H9 (cell line): ENCODE measurements at regions not wholly inside any gene's neighbourhood (a gene's known extent, or its start where the extent isn't known, plus 50 kb on each side); places are given as distances from the start of the nearest gene placed in this dataset.
A peak's percentile ranks its signal among the peaks of the same experiment; 100 is the strongest.

Experiments
- DNase-seq: peaks from one replicate; pipeline ENCODE4 v3.0.0-alpha.2; 2017
- H2AFZ ChIP-seq: one replicate; pipeline ENCODE4 v1.6.1; 2013; ENCODE audit warnings: mild to moderate bottlenecking, low read length, control low read depth, moderate library complexity
- H2AK5ac ChIP-seq: 2 replicates; pipeline ENCODE4 v1.6.1; 2013; ENCODE audit warnings: low read length, control low read depth, mixed read lengths; ENCODE audit not compliant: insufficient read length
- H2BK120ac ChIP-seq: one replicate; pipeline ENCODE4 v1.6.1; 2013; ENCODE audit warnings: low read depth, mild to moderate bottlenecking, low read length, control low read depth, inconsistent platforms; ENCODE audit not compliant: poor library complexity, severe bottlenecking
- H2BK12ac ChIP-seq: 2 replicates; pipeline ENCODE4 v1.6.1; 2013; ENCODE audit warnings: low read length, control low read depth, mixed read lengths, low read depth; ENCODE audit not compliant: insufficient read length
- H2BK15ac ChIP-seq: 2 replicates; pipeline ENCODE4 v1.6.1; 2013; ENCODE audit warnings: low read depth, low read length, control low read depth
- H2BK20ac ChIP-seq: one replicate; pipeline ENCODE4 v1.6.1; 2013; ENCODE audit warnings: low read depth, mild to moderate bottlenecking, low read length, control low read depth, inconsistent platforms; ENCODE audit not compliant: poor library complexity, severe bottlenecking
- H2BK5ac ChIP-seq: 2 replicates; pipeline ENCODE4 v1.6.1; 2013; ENCODE audit warnings: low read length, control low read depth, mixed read lengths; ENCODE audit not compliant: insufficient read length
- H3K14ac ChIP-seq: 2 replicates; pipeline ENCODE4 v1.6.1; 2013; ENCODE audit warnings: low read length, control low read depth; ENCODE audit not compliant: insufficient read depth
- H3K18ac ChIP-seq: 2 replicates; pipeline ENCODE4 v1.6.1; 2013; ENCODE audit warnings: low read depth, mild to moderate bottlenecking, mixed read lengths, low read length, control low read depth; ENCODE audit not compliant: insufficient read length
- H3K23ac ChIP-seq: 2 replicates; pipeline ENCODE4 v1.6.1; 2013; ENCODE audit warnings: low read length, control low read depth, mixed read lengths, low read depth; ENCODE audit not compliant: insufficient read length
- H3K23me2 ChIP-seq: 2 replicates; pipeline ENCODE4 v1.6.1; 2013; ENCODE audit warnings: low read depth, mild to moderate bottlenecking, mixed read lengths, low read length, control low read depth; ENCODE audit not compliant: insufficient read length, poor library complexity, severe bottlenecking
- H3K27ac ChIP-seq: 2 replicates; pipeline ENCODE4 v1.5.1; 2013; ENCODE audit warnings: low read length, control low read depth, mixed read lengths, low read depth; ENCODE audit not compliant: insufficient read length
- H3K27me3 ChIP-seq: 2 replicates; pipeline ENCODE4 v1.6.1; 2013; ENCODE audit warnings: low read length, control low read depth, inconsistent platforms; ENCODE audit not compliant: insufficient read depth
- H3K4ac ChIP-seq: 2 replicates; pipeline ENCODE4 v1.6.1; 2013; ENCODE audit warnings: low read depth, mild to moderate bottlenecking, control low read depth, inconsistent platforms, low read length, moderate library complexity
- H3K4me1 ChIP-seq: 2 replicates; pipeline ENCODE4 v1.6.1; 2013; ENCODE audit warnings: low read length, control low read depth, inconsistent platforms; ENCODE audit not compliant: insufficient read depth
- H3K4me2 ChIP-seq: 2 replicates; pipeline ENCODE4 v1.6.1; 2013; ENCODE audit warnings: low read length, control low read depth, mixed read lengths; ENCODE audit not compliant: insufficient read length, insufficient read depth
- H3K56ac ChIP-seq: 2 replicates; pipeline ENCODE4 v1.6.1; 2013; ENCODE audit warnings: low read depth, mild to moderate bottlenecking, mixed read lengths, low read length, control low read depth; ENCODE audit not compliant: insufficient read length
- H3K79me1 ChIP-seq: 2 replicates; pipeline ENCODE4 v1.6.1; 2013; ENCODE audit warnings: low read depth, mild to moderate bottlenecking, moderate library complexity, low read length, control low read depth, inconsistent platforms; ENCODE audit not compliant: insufficient read depth, poor library complexity, severe bottlenecking
- H3K79me2 ChIP-seq: 2 replicates; pipeline ENCODE4 v1.6.1; 2013; ENCODE audit warnings: low read length, control low read depth, inconsistent platforms; ENCODE audit not compliant: insufficient read depth
- H3K9ac ChIP-seq: 2 replicates; pipeline ENCODE4 v1.6.1; 2013; ENCODE audit warnings: low read length, control low read depth, mixed read lengths; ENCODE audit not compliant: insufficient read length; ENCODE audit errors: extremely low read depth
- H3K9me3 ChIP-seq: one replicate; pipeline ENCODE4 v1.6.1; 2013; ENCODE audit warnings: low read depth, low read length, inconsistent platforms; ENCODE audit not compliant: control insufficient read depth
- H3T11ph ChIP-seq: one replicate; pipeline ENCODE4 v1.6.1; 2013; ENCODE audit warnings: mild to moderate bottlenecking, low read length, control low read depth, inconsistent platforms
- H4K20me1 ChIP-seq: one replicate; pipeline ENCODE4 v1.6.1; 2013; ENCODE audit not compliant: control insufficient read depth, insufficient read length, insufficient read depth
- H4K5ac ChIP-seq: 2 replicates; pipeline ENCODE4 v1.6.1; 2013; ENCODE audit warnings: low read depth, mild to moderate bottlenecking, mixed read lengths, low read length, control low read depth; ENCODE audit not compliant: insufficient read length
- H4K8ac ChIP-seq: replicated peaks from 2 replicates; pipeline ENCODE4 v1.6.1; 2013; ENCODE audit warnings: low read length, control low read depth, mixed read lengths, low read depth; ENCODE audit not compliant: insufficient read length
- H4K91ac ChIP-seq: 2 replicates; pipeline ENCODE4 v1.6.1; 2013; ENCODE audit warnings: low read depth, mild to moderate bottlenecking, moderate library complexity, mixed read lengths, low read length, control low read depth; ENCODE audit not compliant: insufficient read length
- H3K27ac Mint-ChIP-seq, 3 experiments: 2 replicates in 2 of 3; 3 replicates in 1 of 3; pipeline ENCODE4 v1.8.0; 2020 to 2021; ENCODE audit warnings: mixed read lengths in 3 of 3, mild to moderate bottlenecking in 1 of 3, moderate library complexity in 1 of 3
- H3K27me3 Mint-ChIP-seq: 2 replicates; pipeline ENCODE4 v1.8.0; 2021; ENCODE audit warnings: low read depth, mild to moderate bottlenecking, moderate library complexity, mixed read lengths
- H3K36me3 Mint-ChIP-seq, 3 experiments: 2 replicates in 2 of 3; 3 replicates in 1 of 3; pipeline ENCODE4 v1.8.0; 2020 to 2021; ENCODE audit warnings: low read depth in 3 of 3, mixed read lengths in 3 of 3; ENCODE audit not compliant: insufficient read depth in 1 of 3
- H3K4me1 Mint-ChIP-seq, 2 experiments: 2 replicates each; pipeline ENCODE4 v1.8.0; 2020; ENCODE audit warnings: mixed read lengths in 2 of 2
- H3K4me3 Mint-ChIP-seq, 2 experiments: 2 replicates in 1 of 2; 3 replicates in 1 of 2; pipeline ENCODE4 v1.8.0; 2020 to 2021; ENCODE audit warnings: mild to moderate bottlenecking in 2 of 2, mixed read lengths in 2 of 2, moderate library complexity in 1 of 2
- H3K9me3 Mint-ChIP-seq, 2 experiments: 2 replicates in 1 of 2; 3 replicates in 1 of 2; pipeline ENCODE4 v1.8.0; 2020; ENCODE audit warnings: mild to moderate bottlenecking in 2 of 2, mixed read lengths in 2 of 2, moderate library complexity in 1 of 2
- WGBS: extraction: QIAGEN DNeasy Blood & Tissue Kit; methylation state at CpG from one replicate; pipeline ENCODE4 v1.1.7; 2013; ENCODE audit warnings: missing lambda C conversion rate, low lambda C conversion rate, mixed read lengths; ENCODE audit not compliant: insufficient read length; ENCODE audit errors: extremely low coverage; 5-methylcytosine and 5-hydroxymethylcytosine counted together
- TF ChIP-seq, protein P1 (sequence below): fragments of 200-600 bp; sonication (generic); conservative IDR thresholded peaks from 3 replicates; pipeline ENCODE4 v1.8.0; 2021; ENCODE audit warnings: antibody characterized with exemption, mild to moderate bottlenecking

DNA sequence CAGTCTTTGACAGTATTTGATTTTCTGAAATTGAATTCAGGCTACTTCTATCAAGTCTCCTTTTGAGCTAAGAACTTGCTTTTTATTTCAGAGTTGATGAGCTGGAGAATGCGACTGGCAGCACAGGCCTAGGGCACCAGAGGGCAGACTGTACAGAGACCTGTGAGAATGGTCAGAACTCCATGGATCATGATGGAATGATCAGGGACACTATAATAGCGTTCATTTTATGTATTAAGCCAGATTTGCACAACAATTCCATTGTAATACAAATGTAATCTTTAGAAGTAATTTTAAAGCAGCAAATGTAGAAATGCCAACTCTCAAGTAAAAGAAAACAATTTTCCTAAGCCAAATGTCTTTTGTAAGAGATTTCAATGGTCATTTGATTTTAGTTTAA is 902.4 kb downstream of the NR2F1-AS1 start:
- no peak overlapping the region for H2BK20ac ChIP-seq
- DNase-seq, result no peak
- H3K4ac ChIP-seq, result no peak overlapping the region
- Mint-ChIP-seq H3K27ac (0 out of 7 replicates have a peak overlapping the region, but pooled peaks of 1 of the 3 experiments have one; percentile 8), H3K4me1 (peaks cover 12 to 25% of the 10 kb centered on the region in 2 experiments), H3K4me3 (no peak overlapping the region), H3K27me3 (no peaks in the 10 kb centered on the region), H3K36me3 (no peaks in the 10 kb centered on the region), H3K9me3 (no peaks in the 10 kb centered on the region)
- H3K4me1 ChIP-seq, result no peaks in the 10 kb centered on the region
- no peak overlapping the region for H3K18ac ChIP-seq
- H3K27ac ChIP-seq, result no peak overlapping the region
- H2BK5ac ChIP-seq, result no peak overlapping the region
- no peak overlapping the region for H3K4me2 ChIP-seq
- H2AK5ac ChIP-seq, result no peak overlapping the region
- no peaks in the 10 kb centered on the region for H3K9me3 ChIP-seq
- H2BK120ac ChIP-seq, result no peak overlapping the region
- H3K56ac ChIP-seq, result no peak overlapping the region
- H2BK15ac ChIP-seq, result no peak overlapping the region
- H4K20me1 ChIP-seq, result no peaks in the 10 kb centered on the region
- H3K23ac ChIP-seq, result no peak overlapping the region
- H4K5ac ChIP-seq, result no peak overlapping the region
- no peak overlapping the region for H4K8ac ChIP-seq
- H3K27me3 ChIP-seq, result no peaks in the 10 kb centered on the region
- no peaks in the 10 kb centered on the region for H3K23me2 ChIP-seq
- H3T11ph ChIP-seq, result no peak overlapping the region
- H2BK12ac ChIP-seq, result no peak overlapping the region
- H3K14ac ChIP-seq, result no peak overlapping the region
- no peaks in the 10 kb centered on the region for H3K79me1 ChIP-seq
- H3K9ac ChIP-seq, result no peak overlapping the region
- no peak overlapping the region for H2AFZ ChIP-seq
- no peaks in the 10 kb centered on the region for H3K79me2 ChIP-seq
- WGBS, result no CpG with 5 or more reads among the region's 2 CpGs
- no peak overlapping the region for H4K91ac ChIP-seq
- TF ChIP-seq, protein P1, sequence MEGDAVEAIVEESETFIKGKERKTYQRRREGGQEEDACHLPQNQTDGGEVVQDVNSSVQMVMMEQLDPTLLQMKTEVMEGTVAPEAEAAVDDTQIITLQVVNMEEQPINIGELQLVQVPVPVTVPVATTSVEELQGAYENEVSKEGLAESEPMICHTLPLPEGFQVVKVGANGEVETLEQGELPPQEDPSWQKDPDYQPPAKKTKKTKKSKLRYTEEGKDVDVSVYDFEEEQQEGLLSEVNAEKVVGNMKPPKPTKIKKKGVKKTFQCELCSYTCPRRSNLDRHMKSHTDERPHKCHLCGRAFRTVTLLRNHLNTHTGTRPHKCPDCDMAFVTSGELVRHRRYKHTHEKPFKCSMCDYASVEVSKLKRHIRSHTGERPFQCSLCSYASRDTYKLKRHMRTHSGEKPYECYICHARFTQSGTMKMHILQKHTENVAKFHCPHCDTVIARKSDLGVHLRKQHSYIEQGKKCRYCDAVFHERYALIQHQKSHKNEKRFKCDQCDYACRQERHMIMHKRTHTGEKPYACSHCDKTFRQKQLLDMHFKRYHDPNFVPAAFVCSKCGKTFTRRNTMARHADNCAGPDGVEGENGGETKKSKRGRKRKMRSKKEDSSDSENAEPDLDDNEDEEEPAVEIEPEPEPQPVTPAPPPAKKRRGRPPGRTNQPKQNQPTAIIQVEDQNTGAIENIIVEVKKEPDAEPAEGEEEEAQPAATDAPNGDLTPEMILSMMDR, result peak; percentile 52; the same call in 2 of the 3 replicates
